Spleen (tissue), 7 donors: ENCODE measurements at regions not wholly inside any gene's neighbourhood (a gene's known extent, or its start where the extent isn't known, plus 50 kb on each side); places are given as distances from the start of the nearest gene placed in this dataset.

Source experiments
- CTCF ChIP-seq, 11 experiments: fragments of 200-600 bp in 7 of 11; fragments of 450-650 bp in 4 of 11; sonication (generic) in 4 of 11; IDR thresholded peaks in 8 of 11; conservative IDR thresholded peaks in 3 of 11; 1 replicate in 7 of 11; 2 replicates in 4 of 11; pipeline versions ENCODE4 v1.4.0 to v1.8.0; 2016 to 2021; ENCODE audit warnings: antibody characterized with exemption in 11 of 11, inconsistent platforms in 4 of 11, mild to moderate bottlenecking in 1 of 11
- POLR2A ChIP-seq, 3 donors: fragments of 450-650 bp; IDR thresholded peaks; one replicate each; pipeline ENCODE4 v1.5.1; 2017; ENCODE audit warnings: antibody characterized with exemption in 3 of 3, mild to moderate bottlenecking in 1 of 3
- POLR2AphosphoS5 ChIP-seq, 3 donors: sonication (generic); formaldehyde crosslinking; IDR thresholded peaks; one replicate each; pipeline ENCODE4 v1.5.1; 2017; ENCODE audit warnings: antibody characterized with exemption in 3 of 3
- donor health status: DM: no; HTN: no; CAD: no; lungs with moderate emphysema.
- donor health status: DM: no; HTN: no; CAD: no.
- donor health status: DM: no; HTN: no; CAD: no.

- TF ChIP-seq CTCF (IDR thresholded peaks at IDR 0.05 in 8 of 11, conservative IDR thresholded peaks at IDR 0.05 in 3 of 11) = no peak
- no peak for TF ChIP-seq POLR2A (IDR thresholded peaks at IDR 0.05)
- TF ChIP-seq POLR2AphosphoS5 (IDR thresholded peaks at IDR 0.05) = no peak
These were observed 50.9 kb upstream of the SDK2 start for GRCh38 chr17:73695035-73695738.
